NCI-H1436 treated with DMSO at 0.1 percent for 48 hours (cell line): ENCODE measurements at regions not wholly inside any gene's neighbourhood (a gene's known extent, or its start where the extent isn't known, plus 50 kb on each side); places are given as distances from the start of the nearest gene placed in this dataset.
"Not testable (repeated sequence)": the region's sequence is repeated elsewhere in the genome, so short reads cannot be mapped to it uniquely, and the experiment has no call there.

Experiments
- DNase-seq: peaks from one replicate; lab custom pipeline; 2025; lab: John Stamatoyannopoulos, UW

DNA sequence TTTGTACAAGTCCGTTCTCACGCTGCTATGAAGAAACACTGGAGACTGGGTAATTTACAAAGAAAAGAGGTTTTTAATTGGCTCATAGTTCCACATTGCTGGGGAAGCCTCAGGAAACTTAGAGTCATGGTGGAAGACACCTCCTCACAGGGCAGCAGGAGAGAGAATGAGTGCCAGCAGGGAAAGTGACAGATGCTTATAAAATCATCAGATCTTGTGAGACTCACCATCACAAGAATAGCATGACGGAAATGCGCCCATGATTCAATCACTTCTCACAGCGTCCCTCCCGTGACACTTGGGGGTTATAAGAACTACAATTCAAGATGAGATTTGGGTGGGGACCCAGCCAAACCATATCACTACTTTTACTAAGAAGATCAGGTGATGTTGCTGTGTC is 285.8 kb downstream of the TMX3 start:
- no peak for DNase-seq

DNA sequence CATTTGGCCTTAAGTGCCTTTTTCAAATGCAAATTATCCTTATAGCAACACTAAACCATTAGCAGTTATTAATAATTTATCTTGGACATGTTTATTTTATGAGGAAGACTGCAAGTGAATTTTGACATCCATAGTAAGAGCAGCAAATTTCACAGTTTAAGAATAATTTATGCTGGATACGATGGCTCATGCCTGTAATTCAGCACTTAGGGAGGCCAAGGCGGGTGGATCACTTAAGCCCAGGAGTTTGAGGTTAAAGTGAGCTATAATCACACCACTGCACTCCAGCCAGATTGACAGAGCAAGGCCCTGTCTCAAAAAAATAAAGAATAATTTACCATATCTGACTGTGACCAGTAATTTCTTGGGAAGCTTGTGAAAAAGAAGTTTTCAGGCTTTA is 286.2 kb downstream of the TMX3 start:
- DNase-seq, result no peak

DNA sequence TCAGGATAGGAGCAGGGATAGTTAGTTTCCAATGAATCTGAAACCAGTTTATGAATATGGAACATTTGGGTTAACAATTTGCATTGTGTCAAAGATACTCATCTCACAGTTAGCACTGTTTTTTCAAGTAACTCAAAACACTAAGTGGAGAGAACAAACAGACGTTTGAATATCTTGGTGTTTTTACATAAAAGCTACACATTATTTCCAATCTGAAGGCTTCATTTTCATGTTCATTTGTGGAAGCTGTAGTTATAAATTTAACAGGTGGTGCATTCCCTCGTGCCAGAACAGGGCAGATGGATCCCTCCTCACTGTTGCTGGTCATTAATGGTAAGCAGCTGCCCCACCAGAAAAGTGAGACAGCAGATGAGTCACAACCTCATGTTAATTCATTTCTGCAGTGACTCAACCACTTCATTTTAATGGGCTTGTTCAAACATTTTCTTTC is 286.9 kb downstream of the TMX3 start:
- no peak for DNase-seq

DNA sequence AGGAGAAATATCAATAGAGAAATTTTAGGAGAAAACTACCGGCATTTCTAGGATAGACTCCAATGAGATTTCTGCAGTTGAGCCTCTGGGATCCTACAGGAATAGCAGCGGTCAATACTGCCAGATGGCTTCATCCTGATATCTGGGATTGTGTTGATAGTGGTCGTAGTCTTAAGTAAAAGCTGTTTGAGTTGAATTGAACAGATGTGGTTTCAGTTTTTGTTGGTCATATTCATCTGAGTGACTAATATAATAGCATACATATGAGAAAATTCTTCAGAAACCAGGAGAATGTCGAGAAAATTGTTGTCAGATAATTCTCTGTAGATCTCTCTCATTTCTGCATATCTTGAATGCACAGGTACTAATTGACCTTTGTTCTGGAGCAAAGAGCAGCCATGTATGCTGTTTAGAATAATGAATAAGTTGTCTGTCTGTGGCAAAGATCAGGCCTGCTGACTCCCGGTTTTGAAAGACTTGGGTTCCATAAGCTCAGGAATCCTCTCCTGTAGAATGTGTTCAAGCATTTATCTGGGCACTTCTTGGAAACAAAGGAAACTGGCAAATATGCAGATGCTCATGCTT is 288.1 kb downstream of the TMX3 start:
- no peak for DNase-seq

DNA sequence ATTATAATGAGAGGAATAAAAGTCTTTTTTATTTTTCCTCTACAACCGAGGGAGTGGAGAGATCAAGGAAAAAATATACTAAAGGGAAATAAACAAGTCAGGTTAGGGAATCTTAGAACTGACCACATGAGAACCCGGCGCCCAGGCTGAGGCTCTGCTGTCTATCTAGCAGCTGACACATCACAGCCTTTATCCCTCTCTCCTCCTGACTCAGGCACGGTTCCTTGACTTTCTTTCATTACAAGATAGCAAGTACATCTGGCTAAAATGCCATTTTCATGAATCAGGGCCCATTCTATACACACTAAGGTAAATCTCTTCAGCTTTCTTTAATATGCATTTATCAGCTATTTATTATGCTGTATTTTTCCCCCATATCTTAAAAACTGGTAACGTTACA is 296.0 kb downstream of the TMX3 start:
- no peak for DNase-seq

DNA sequence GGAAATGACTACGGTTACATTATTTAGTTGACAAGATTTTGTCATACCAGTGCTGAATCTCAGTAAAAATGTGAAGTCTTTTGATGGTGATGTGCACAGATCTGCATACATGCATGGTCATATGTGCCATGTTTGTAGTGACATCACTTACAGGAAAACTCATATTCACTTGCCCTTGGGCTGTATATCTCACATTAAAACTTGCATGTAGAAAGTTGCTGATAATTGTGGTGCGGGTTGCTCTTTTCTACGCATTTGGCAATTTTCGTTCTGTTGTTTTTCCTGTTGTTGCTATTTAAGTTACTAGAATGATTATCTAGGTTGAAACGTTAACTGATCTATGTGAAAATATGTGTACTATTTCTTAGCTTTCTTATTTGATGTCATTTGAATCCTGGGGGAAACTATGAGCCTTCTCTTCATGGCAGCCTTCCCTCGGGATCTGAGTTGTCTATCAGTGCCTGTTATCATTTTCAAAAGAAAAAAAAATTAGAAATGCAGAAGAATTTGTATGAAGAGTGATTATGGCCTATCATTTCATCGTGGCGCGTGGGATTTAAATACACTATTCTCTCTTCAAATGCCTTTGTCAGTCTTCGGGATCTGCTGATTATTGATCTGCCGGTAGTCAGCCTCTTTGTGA is 296.6 kb downstream of the TMX3 start:
- DNase-seq, result no peak

DNA sequence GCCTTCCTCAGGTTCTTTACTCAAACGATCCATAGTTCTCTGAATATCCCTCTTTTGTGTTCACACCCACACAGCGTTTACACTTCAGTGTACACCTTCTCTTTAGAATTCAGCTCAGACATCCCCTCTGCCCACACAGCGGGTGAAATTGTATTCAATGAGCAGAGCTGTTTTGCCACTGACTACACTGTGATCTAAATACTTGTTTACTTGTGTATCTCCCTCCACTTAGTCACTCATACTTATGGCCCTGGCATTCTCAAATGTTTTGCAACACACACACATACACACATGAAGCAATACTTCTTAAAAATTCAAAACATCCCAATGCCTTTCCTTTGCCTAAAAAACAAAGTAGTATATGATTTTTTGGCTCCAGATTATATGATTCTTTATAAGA is 297.1 kb downstream of the TMX3 start:
- DNase-seq, result no peak

DNA sequence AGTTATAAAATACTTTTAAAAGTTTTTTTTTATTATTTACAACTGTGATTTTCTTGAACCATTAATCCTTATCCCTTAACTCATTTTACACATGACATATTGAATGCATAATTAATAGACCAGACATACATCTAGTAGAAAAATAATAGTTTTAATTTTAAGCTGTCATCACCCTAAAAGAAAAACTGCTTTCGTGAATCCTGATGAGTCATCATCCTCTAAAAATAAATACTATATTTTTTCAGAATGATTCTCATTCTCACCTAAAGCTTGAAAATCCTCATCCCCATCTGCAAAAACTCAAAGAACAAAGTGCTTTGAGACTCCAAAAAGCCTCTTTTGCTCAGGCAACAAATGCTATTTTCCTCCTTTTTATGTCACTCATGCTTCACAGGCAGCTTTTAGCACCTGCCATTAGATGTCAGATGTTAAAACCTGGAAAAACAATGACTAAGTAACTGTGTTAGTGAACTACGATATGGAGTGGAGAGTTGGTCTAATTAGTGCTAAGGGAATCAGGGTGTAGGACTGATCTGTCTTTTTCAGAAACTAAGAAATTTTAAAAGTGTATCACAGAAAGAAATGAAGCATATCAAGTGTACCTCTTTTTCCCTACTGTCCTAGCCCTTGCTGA is 297.6 kb downstream of the TMX3 start:
- no peak for DNase-seq

DNA sequence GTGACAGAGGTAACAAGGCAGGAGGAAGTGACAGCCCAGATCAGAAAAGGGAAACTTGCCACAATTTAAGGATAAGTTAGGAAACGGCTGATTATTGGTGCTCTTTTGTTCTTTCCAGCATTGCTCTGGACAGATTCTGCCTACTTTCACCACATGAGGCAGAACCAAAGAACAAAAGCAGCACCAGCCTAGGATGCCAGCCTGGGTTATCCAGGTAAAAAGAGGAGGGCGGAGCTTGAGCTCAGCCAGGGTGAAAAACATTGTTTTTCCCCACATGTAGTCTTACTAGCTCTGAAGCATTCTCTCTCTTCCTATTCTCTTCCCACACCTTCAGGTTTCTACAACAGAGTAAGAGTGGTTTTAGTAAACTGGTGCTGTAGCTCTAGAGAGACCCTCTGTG is 300.5 kb downstream of the TMX3 start:
- no peak for DNase-seq

DNA sequence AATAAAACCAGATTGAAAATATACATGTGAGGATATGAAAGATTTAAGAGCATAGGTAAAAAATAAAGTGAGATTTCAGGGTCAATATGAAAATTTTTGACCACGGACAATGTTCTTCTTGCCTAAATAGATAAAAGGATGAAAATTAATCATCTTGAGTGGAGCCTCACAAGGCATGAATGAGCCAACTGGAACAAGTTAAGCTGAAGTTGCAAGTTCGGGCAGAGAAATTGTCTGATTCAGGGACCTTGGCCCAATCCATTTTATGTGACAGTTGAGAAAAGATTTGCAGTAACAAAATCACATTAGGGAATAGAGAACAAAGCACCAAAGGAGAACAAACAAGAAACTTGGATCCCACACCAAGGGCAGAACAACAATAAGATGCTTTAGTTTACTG is 305.3 kb downstream of the TMX3 start:
- no peak for DNase-seq

DNA sequence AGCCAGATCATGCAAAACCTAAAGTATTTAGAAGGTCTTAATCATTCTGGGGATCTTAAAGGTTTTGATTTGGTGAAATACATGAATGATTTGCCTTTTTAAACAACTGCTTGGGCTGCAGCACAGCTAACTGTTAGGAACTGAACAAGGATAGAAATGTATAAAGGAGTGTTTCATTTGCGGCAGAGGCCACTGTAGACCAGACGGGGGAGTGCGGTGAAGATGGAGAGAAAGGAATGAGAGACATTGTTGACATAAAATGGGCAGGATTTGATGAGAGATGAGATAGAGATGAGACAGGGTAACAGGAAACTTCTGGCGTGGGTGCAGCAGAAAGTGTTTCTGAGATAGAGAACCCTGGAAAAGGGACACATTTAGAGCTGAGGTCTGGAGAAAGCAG is 308.1 kb downstream of the TMX3 start:
- no peak for DNase-seq

DNA sequence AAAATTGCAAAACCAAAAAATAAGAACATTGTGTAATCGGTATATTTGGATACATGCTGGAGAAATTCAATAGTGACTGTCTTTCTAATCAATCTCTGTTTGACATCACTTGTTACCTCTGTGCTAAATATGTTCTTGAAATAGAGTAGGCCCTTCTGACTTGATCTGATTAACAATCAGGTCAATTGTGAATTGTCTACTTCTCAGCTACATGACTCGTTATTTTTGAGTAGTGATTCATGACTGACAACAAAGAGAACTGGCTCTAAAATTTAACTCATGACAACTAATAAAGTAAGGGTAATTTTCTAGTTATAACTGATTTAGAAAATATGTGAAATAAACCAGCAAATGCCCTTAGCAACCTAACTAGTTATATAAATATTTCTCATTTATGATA is 312.1 kb downstream of the TMX3 start:
- DNase-seq, result no peak

DNA sequence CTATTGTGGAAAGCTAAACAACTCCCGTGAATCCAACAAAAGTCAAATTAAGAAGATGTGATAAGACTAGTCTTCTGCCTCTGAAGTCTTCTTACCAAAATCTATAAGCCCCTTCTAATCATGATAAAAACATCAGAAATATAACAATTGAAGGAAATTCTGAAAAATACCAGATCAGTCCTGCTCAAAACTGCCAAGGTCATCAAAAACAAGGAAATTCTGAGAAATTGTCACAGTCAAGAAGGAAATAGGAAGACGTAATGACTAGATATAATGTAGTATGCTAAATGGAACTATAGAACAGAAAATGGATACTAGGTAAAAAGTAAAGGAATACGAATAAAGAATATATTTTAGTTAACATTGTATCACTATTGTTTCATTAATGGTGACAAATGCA is 314.0 kb downstream of the TMX3 start:
- DNase-seq, result no peak

DNA sequence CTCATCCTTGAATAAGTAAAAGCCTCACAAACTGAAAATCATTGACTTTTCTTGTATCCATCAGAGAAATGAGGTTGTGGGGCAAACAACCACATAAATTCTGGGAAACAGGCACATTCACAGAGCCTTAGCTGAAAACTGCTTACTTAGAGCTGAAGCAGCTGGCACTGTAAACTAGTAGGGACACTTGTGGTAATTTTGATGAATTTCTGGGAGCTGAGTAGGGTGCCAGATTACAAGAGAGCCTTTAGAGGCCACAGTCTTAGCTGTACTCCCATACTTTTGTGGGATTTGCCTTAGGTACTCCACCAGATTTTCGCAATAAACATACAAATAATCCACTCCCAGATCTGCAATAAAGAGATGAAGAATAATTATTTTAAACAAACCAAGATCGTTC is 315.2 kb downstream of the TMX3 start:
- no peak for DNase-seq

DNA sequence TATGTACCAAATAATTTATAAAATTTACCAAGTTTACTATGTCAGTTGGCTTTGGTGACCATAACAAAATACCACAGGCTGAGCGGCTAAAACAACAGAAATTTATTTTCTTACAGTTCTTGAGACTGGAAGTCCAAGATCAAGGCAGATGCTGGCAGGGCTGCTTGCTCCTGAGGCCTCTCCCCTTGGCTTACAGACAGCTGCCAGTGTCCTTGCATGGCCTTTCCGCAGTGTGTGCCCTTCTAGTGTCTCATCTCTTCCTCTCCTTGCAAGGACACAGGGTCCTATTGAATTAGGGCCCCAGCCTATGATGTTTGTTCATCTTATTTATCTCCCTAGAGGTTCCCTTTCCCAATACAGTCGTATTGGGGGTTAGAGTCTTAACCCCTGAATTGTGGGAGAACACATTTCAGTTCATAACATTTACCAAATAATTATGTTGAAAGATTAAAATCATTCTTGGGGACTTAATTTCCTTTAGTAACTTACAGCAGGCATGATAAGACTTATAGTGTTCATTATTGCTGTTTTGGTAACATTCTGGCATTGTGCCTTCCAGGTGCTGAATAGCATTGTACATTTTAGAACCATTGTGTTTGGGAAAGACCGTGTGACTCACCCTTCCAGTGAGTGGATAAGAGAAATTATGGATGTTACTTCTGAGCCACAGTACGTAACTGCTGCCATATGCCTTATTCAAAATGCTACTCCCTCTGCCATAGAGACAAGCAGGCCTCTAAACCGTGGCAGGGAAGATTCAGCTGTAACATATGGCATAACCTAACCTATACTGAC is 317.5 kb downstream of the TMX3 start:
- DNase-seq, result no peak

DNA sequence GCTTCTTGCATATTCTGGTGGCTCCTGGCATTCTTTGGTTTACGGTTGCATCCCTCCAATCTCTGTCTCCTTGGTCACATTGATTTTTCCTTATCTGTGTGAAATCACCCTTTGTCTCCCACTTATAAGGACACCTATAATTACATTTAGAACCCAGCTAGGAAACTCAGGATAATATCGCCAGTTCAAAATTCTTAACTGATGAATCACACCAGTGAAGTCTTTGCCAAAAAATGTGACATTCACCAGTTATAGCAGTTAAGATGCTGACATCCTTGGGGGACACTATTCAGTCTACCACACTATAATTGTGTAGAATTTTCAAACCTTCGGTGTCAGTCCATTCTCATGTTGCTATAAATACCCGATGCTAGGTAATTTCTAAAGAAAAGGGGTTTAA is 320.2 kb downstream of the TMX3 start:
- DNase-seq, result no peak

DNA sequence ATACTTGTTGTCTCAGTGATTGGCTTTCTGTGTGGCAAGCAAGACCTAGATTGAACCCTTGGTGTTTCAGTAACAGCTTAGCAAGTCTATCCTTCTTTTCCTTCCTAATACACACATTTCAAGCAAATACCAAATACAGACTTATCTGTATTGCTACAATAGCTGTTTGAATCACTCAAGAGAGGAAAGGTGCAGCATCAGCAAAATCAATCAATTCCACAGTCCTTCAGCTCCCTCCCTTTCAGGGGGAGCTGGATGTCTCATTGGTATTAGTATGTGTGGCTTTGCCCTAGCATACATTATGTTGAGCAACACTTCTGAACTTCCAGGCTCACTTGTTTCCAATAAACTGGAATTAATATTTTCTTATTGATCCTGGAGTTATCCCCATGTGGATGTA is 323.1 kb downstream of the TMX3 start:
- DNase-seq, result no peak

DNA sequence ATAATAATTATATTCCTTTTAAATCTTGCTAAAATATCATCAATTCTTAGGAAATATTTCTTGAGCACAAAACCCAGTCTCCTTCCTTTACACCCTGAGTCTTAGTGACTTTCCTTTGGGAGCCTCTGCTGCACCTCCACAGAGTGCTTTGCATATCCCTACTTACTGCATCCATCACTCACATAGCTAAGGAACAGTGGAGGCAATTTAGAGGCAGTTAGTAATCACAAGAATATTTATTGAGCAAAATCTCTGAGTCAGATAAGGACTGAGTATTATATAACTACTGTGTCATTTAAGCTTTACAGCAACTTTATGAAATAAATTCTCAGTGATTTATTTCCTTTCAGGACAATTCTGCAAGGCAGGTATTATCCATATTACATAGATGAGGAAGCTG is 327.7 kb downstream of the TMX3 start:
- DNase-seq, result no peak

DNA sequence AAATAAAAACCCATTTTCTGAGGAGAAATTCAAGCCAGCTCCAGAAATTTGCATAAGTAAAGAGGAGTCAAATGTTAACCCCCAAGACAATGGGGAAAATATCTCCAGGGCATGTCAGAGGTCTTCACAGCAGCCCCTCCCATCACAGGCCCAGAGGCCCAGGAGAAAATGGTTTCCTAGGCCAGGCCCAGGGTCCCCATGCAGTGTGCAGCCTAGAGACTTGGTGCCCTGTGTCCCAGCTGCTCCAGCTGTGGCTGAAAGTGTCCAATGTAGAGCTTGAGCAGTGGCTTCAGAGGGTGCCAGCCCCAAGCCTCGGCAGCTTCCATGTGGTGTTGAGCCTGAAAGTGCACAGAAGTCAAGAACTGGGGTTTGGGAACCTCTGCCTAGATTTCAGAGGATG is 330.9 kb downstream of the TMX3 start:
- DNase-seq, result not testable (repeated sequence)

DNA sequence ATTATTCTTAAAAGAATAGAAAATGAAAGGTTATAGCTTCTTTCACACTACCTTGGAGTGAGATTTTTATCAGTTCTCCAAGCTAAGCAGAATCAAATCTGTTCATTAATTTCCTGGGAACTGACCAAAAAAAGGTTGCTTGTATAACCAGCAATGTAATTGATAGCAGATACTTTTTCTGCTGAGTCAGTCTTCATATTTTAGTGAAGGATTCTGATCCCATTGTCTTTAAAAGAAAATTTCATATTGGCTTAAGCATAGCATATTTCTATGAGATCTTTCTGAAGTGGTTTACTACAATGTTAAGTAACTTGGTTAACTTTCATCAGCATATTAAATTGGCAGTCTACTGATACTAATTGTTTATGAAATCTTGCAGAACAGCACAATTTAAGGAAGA is 338.0 kb downstream of the TMX3 start:
- no peak for DNase-seq

DNA sequence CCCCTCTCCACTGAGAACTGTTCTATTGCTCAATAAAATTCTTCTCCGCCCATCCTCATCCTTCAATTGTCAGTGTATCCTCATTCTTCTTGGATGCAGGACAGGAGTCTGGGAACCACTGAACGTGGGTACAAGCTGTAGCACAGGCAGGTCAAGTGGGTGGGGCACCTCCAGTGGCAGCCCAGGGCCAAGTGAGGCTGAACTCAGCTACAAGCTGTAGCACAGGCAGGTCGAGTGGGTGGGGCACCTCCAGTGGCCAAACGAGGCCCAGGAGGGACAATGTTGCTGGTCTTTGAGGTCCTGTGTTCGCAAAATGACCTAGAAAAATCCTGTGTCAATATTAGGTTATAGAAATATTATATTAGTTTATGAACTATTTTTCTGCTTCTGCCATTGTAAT is 352.0 kb downstream of the TMX3 start:
- no peak for DNase-seq

DNA sequence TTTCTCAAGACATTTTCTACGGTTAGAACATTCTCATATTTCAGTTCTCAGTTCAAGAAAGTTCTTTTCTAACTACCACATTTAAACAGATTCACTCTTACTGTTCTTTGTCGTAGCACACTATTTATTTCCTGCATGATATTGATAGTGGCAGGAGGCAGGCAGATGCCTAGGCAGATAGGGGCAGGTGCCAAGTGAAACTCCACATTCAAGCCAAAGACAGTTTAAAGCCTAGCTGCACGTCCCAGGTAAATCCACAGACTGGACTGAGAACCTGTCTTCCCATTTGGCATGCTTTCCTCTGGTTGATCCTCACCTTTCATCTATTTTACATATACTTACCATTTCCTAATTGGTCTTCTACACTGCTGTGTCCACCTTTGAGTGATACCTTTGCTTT is 359.3 kb downstream of the TMX3 start:
- DNase-seq, result no peak

DNA sequence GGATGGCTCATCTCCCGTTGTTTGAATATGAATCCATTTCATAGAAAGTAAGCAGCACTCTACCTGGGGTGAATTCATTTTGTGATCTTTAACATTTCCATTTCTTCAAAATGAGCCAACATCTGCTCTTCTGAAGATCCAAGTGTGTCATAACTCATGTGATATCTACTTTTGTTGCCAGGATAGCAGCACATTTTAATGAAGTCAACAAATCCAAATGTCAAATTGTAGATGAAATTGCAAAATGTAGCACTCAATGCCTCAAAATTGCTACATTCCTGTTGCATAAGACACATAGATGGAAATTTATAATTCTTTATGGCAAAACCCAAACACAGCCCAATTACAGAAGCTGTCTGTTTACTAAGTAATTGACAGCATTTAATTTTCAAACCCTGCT is 360.7 kb downstream of the TMX3 start:
- no peak for DNase-seq
